Stimulated activated CD4-positive, alpha-beta T cell treated with anti-CD3 and anti-CD28 coated beads, Interleukin-2, amount 100 ng/mL, for 24 hours (primary cell): ENCODE measurements at regions not wholly inside any gene's neighbourhood (a gene's known extent, or its start where the extent isn't known, plus 50 kb on each side); places are given as distances from the start of the nearest gene placed in this dataset.
"Not testable (repeated sequence)": the region's sequence is repeated elsewhere in the genome, so short reads cannot be mapped to it uniquely, and the experiment has no call there.

Experiments
- DNase-seq, 2 donors: peaks; one replicate each; pipeline ENCODE4 v3.0.0-alpha.2; 2020

GRCh38 chr20:22529150-22530019 lies 55.0 kb downstream of the FOXA2 start:
- no peak for DNase-seq

GRCh38 chr20:22526512-22527012 lies 57.8 kb downstream of the FOXA2 start:
- DNase-seq: no peak

GRCh38 chr20:22525821-22526220 lies 58.6 kb downstream of the FOXA2 start:
- DNase-seq: no peak

GRCh38 chr20:22525069-22525820 lies 59.1 kb downstream of the FOXA2 start:
- DNase-seq: no peak

GRCh38 chr20:22524393-22525015 lies 59.9 kb downstream of the FOXA2 start:
- DNase-seq: no peak

- DNase-seq: no peak
These were observed 60.6 kb downstream of the FOXA2 start for GRCh38 chr20:22523499-22524392.

GRCh38 chr20:22523128-22523498 lies 61.3 kb downstream of the FOXA2 start:
- DNase-seq: no peak

GRCh38 chr20:22522701-22523100 lies 61.7 kb downstream of the FOXA2 start:
- no peak for DNase-seq

- not testable (repeated sequence) for DNase-seq
These were observed 62.4 kb downstream of the FOXA2 start for GRCh38 chr20:22521940-22522339.

- no peak for DNase-seq
These were observed 64.0 kb downstream of the FOXA2 start for GRCh38 chr20:22520381-22520780.

GRCh38 chr20:22515264-22515663 lies 69.1 kb downstream of the FOXA2 start:
- no peak for DNase-seq

- DNase-seq: no peak
These were observed 70.8 kb downstream of the FOXA2 start for GRCh38 chr20:22513574-22513973.

GRCh38 chr20:22512911-22513489 lies 71.4 kb downstream of the FOXA2 start:
- no peak for DNase-seq

- DNase-seq: no peak
These were observed 72.1 kb downstream of the FOXA2 start for GRCh38 chr20:22511943-22512910.

GRCh38 chr20:22509843-22510147 lies 74.6 kb downstream of the FOXA2 start:
- DNase-seq: no peak

- DNase-seq: no peak
These were observed 75.1 kb downstream of the FOXA2 start for GRCh38 chr20:22509090-22509842.

- no peak for DNase-seq
These were observed 75.9 kb downstream of the FOXA2 start for GRCh38 chr20:22508426-22508825.

GRCh38 chr20:22507240-22507961 lies 77.0 kb downstream of the FOXA2 start:
- no peak for DNase-seq

GRCh38 chr20:22506827-22507226 lies 77.5 kb downstream of the FOXA2 start:
- DNase-seq: no peak
